ENCODE measurements at regions not wholly inside any gene's neighbourhood (a gene's known extent, or its start where the extent isn't known, plus 50 kb on each side); places are given as distances from the start of the nearest gene placed in this dataset.

DNA sequence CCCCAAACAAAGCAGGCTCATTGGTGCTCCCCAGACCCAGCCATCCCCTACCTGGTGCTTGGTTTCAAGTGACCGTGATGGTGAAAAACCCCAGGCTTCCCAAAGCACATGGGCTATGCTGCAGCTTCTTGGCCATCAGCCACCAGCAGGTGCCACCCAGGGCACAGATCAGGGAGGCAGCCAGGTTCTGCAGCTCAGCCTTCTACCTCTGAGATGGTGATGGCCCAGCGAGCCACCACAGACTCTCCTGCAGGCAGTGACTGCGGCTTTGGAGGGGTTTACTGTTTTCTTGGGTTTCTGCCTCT, 70.0 kb upstream of the ALX4 start:
- Mint-ChIP-seq H3K27ac (ENCODE audit: unreplicated experiment) (no peak overlapping the region), H3K36me3 (ENCODE audit: low read depth) (peaks cover 2% of the 10 kb centered on the region), H3K4me1 (ENCODE audit: low read depth) (no peaks in the 10 kb centered on the region), H3K9me3 (ENCODE audit: low read depth) (peaks cover 4% of the 10 kb centered on the region), H3K27me3 (ENCODE audit: low read depth) (peaks cover 38% of the 10 kb centered on the region), H3K4me3 (ENCODE audit: unreplicated experiment) (no peak overlapping the region)
- DNase-seq (ENCODE audit: low spot score), result no peak
- TF ChIP-seq, protein P1, sequence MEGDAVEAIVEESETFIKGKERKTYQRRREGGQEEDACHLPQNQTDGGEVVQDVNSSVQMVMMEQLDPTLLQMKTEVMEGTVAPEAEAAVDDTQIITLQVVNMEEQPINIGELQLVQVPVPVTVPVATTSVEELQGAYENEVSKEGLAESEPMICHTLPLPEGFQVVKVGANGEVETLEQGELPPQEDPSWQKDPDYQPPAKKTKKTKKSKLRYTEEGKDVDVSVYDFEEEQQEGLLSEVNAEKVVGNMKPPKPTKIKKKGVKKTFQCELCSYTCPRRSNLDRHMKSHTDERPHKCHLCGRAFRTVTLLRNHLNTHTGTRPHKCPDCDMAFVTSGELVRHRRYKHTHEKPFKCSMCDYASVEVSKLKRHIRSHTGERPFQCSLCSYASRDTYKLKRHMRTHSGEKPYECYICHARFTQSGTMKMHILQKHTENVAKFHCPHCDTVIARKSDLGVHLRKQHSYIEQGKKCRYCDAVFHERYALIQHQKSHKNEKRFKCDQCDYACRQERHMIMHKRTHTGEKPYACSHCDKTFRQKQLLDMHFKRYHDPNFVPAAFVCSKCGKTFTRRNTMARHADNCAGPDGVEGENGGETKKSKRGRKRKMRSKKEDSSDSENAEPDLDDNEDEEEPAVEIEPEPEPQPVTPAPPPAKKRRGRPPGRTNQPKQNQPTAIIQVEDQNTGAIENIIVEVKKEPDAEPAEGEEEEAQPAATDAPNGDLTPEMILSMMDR (IDR thresholded peaks at IDR 0.05), result no peak

DNA sequence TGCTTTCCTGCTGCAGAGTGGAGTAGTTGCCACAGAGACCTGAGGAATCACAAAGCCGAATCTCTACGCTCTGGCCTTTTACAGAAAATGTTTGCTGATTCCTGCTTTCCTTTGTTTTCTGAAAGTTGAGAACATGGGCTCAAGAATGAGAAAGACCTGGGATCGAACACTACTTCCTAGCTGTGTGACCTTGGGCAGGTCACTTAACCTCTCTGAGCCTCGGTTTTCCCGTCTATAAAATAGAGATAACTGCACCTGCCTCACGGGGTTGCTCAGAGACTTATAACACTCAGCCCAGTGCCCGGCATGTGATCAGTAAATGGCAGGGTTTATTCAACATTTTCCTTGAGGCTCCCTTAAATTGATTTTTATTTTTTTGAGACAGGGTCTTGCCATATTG, 70.9 kb upstream of the ALX4 start:
- TF ChIP-seq, protein P1 (IDR thresholded peaks at IDR 0.05), result no peak
- Mint-ChIP-seq H3K4me1 (ENCODE audit: low read depth) (no peaks in the 10 kb centered on the region), H3K4me3 (ENCODE audit: unreplicated experiment) (no peak overlapping the region), H3K36me3 (ENCODE audit: low read depth) (peaks cover 2% of the 10 kb centered on the region), H3K27ac (ENCODE audit: unreplicated experiment) (no peak overlapping the region), H3K9me3 (ENCODE audit: low read depth) (peaks cover 4% of the 10 kb centered on the region), H3K27me3 (ENCODE audit: low read depth) (peaks cover 42% of the 10 kb centered on the region)
- DNase-seq (ENCODE audit: low spot score), result no peak

DNA sequence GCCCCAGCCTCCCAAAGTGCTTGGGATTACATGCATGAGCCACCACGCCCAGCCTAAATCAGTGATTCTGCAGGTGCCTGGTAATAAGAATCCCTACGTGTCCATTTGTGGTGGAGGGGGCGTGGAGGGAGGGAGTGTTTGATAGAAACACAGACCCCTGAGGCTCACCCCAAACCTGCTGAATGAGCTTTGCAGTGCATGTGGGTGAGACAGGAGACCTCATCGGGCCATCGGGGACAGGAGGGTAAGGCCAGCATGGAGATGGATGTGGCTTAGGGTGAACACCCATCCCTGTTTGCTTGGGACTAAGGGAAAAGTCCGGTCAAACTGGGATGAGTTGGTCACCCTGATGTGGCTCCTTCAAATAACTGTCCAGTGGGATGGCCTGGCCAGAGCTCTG, 71.3 kb upstream of the ALX4 start:
- Mint-ChIP-seq H3K27ac (ENCODE audit: unreplicated experiment) (no peak overlapping the region), H3K4me1 (ENCODE audit: low read depth) (no peaks in the 10 kb centered on the region), H3K4me3 (ENCODE audit: unreplicated experiment) (no peak overlapping the region), H3K9me3 (ENCODE audit: low read depth) (peaks cover 4% of the 10 kb centered on the region), H3K27me3 (ENCODE audit: low read depth) (peaks cover 43% of the 10 kb centered on the region), H3K36me3 (ENCODE audit: low read depth) (peaks cover under 1% of the 10 kb centered on the region)
- TF ChIP-seq, protein P1 (IDR thresholded peaks at IDR 0.05), result no peak
- DNase-seq (ENCODE audit: low spot score), result no peak

DNA sequence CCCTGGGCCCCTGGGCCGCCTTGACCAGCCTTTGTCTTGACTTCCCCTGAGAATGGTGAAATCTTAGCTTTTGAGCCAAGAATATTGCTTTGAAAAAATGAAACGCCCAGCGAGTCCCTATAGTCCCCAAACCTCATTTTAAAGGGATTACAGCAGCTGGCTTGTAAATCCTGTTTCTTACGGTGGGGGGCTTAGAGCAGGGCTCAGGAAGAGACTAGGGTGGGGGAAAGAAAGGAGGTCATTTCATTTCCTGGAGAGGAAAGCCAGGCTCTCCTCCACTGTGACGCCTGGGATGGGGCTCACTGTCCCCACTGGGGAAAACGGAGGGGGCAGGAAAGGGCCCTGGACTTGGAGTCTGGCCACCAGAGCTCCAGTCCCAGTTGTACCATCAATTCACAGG, 72.2 kb upstream of the ALX4 start:
- H3K4me3 Mint-ChIP-seq (ENCODE audit: unreplicated experiment), result no peak overlapping the region
- no peak for DNase-seq (ENCODE audit: low spot score)
- TF ChIP-seq, protein P1 (IDR thresholded peaks at IDR 0.05), result no peak
- no peaks in the 10 kb centered on the region for H3K4me1 Mint-ChIP-seq (ENCODE audit: low read depth)
- H3K27me3 Mint-ChIP-seq (ENCODE audit: low read depth), result peaks cover 48% of the 10 kb centered on the region
- H3K9me3 Mint-ChIP-seq (ENCODE audit: low read depth), result peaks cover 4% of the 10 kb centered on the region
- no peak overlapping the region for H3K27ac Mint-ChIP-seq (ENCODE audit: unreplicated experiment)
- no peaks in the 10 kb centered on the region for H3K36me3 Mint-ChIP-seq (ENCODE audit: low read depth)

DNA sequence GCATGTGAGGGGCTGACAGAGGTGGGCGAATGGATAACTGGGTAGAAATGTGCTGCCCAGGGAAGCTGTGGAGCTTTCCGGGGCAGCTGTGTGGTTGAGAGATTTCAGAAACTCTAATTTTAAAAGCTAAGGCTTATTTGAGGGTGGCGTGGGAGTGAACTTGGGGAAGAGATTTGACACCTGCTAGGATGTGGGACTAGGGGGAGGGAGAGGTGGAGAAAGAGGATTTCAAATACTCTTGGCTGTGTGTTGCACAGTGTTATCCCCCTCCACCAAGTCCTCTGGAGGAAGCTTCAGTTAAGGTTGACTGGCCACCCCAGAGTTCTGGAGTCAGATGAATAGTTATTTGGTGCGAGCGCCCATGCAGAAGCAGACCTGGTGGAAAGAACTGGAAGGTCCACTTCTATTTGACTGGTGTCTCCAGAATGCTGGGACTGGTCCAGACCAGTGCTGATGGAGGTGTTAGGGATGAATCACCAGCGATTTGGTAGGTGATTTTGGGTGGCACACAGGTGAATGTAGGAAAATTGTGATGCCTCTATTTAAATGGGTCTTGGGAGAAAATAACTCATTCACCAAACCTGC, 72.8 kb upstream of the ALX4 start:
- H3K9me3 Mint-ChIP-seq (ENCODE audit: low read depth), result peaks cover under 1% of the 10 kb centered on the region
- no peak overlapping the region for H3K27ac Mint-ChIP-seq (ENCODE audit: unreplicated experiment)
- no peaks in the 10 kb centered on the region for H3K36me3 Mint-ChIP-seq (ENCODE audit: low read depth)
- H3K4me3 Mint-ChIP-seq (ENCODE audit: unreplicated experiment), result no peak overlapping the region
- no peak for DNase-seq (ENCODE audit: low spot score)
- H3K27me3 Mint-ChIP-seq (ENCODE audit: low read depth), result peaks cover 51% of the 10 kb centered on the region
- TF ChIP-seq, protein P1 (IDR thresholded peaks at IDR 0.05), result no peak
- no peaks in the 10 kb centered on the region for H3K4me1 Mint-ChIP-seq (ENCODE audit: low read depth)
